Suprapubic skin (tissue), 4 donors: ENCODE measurements at regions not wholly inside any gene's neighbourhood (a gene's known extent, or its start where the extent isn't known, plus 50 kb on each side); places are given as distances from the start of the nearest gene placed in this dataset.

Source experiments
- DNase-seq, 2 donors: peaks; one replicate each; pipeline ENCODE4 v3.0.0-alpha.2; 2019; ENCODE audit warnings: low spot score in 2 of 2
- H3K27ac ChIP-seq: fragments of 200-600 bp; sonication (generic); one replicate; pipeline ENCODE4 v1.5.1; 2019
- H3K27me3 ChIP-seq: fragments of 200-600 bp; sonication (generic); one replicate; pipeline ENCODE4 v1.5.1; 2019
- H3K36me3 ChIP-seq: fragments of 200-600 bp; sonication (generic); one replicate; pipeline ENCODE4 v1.5.1; 2019
- H3K4me1 ChIP-seq: fragments of 200-600 bp; sonication (generic); one replicate; pipeline ENCODE4 v1.5.1; 2019
- H3K4me3 ChIP-seq: fragments of 200-600 bp; sonication (generic); one replicate; pipeline ENCODE4 v1.5.1; 2019; ENCODE audit warnings: mild to moderate bottlenecking
- H3K9me3 ChIP-seq: fragments of 200-600 bp; sonication (generic); one replicate; pipeline ENCODE4 v1.5.1; 2019
- CTCF ChIP-seq, 2 donors: fragments of 200-600 bp in 1 of 2; fragments of 450-650 bp in 1 of 2; sonication (generic) in 1 of 2; IDR thresholded peaks; one replicate each; pipeline ENCODE4 v1.5.1; 2016 to 2019; ENCODE audit warnings: antibody characterized with exemption in 2 of 2, mild to moderate bottlenecking in 1 of 2, moderate library complexity in 1 of 2
- EP300 ChIP-seq: sonication (generic); formaldehyde crosslinking; IDR thresholded peaks from one replicate; pipeline ENCODE4 v1.6.1; 2017; ENCODE audit warnings: antibody characterized with exemption
- POLR2A ChIP-seq, 2 donors: fragments of 450-650 bp; IDR thresholded peaks; one replicate each; pipeline ENCODE4 v1.6.1; 2017; ENCODE audit warnings: antibody characterized with exemption in 2 of 2, mild to moderate bottlenecking in 2 of 2, moderate library complexity in 2 of 2
- POLR2AphosphoS5 ChIP-seq, 3 donors: sonication (generic); formaldehyde crosslinking; IDR thresholded peaks; one replicate each; pipeline ENCODE4 v1.6.1; 2017; ENCODE audit warnings: antibody characterized with exemption in 3 of 3
- WGBS: methylation state at CpG from one replicate; pipeline ENCODE4 v1.1.5; 2018; 5-methylcytosine and 5-hydroxymethylcytosine counted together

- H3K4me3 ChIP-seq = no peak overlapping the region
- H3K36me3 ChIP-seq = no peaks in the 10 kb centered on the region
- DNase-seq = no peak
- 76% methylated on average over 3 of the region's 3 CpGs for WGBS
- TF ChIP-seq POLR2A (IDR thresholded peaks at IDR 0.05) (no peak), POLR2AphosphoS5 (IDR thresholded peaks at IDR 0.05) (no peak), EP300 (no peak), CTCF (IDR thresholded peaks at IDR 0.05) (no peak)
- peaks cover 9% of the 10 kb centered on the region for H3K9me3 ChIP-seq
- no peak overlapping the region for H3K27ac ChIP-seq
- no peaks in the 10 kb centered on the region for H3K4me1 ChIP-seq
- no peaks in the 10 kb centered on the region for H3K27me3 ChIP-seq
Observed at GRCh38 chr3:152768478-152768877, 66.5 kb upstream of the P2RY1 start.

- Histone ChIP-seq H3K4me3 (no peak overlapping the region), H3K36me3 (no peaks in the 10 kb centered on the region), H3K27me3 (no peaks in the 10 kb centered on the region), H3K27ac (no peak overlapping the region), H3K9me3 (peaks cover 6% of the 10 kb centered on the region), H3K4me1 (no peaks in the 10 kb centered on the region)
- DNase-seq = no peak
- TF ChIP-seq EP300 (no peak), POLR2AphosphoS5 (IDR thresholded peaks at IDR 0.05) (no peak), POLR2A (IDR thresholded peaks at IDR 0.05) (no peak), CTCF (IDR thresholded peaks at IDR 0.05) (no peak)
Observed at GRCh38 chr3:152769523-152769922, 65.4 kb upstream of the P2RY1 start.

- no peaks in the 10 kb centered on the region for H3K27me3 ChIP-seq
- 71% methylated on average over 2 of the region's 2 CpGs for WGBS
Observed at GRCh38 chr3:152770296-152770695, 64.6 kb upstream of the P2RY1 start.

GRCh38 chr3:152771120-152771519 lies 63.8 kb upstream of the P2RY1 start:
- H3K9me3 ChIP-seq = no peaks in the 10 kb centered on the region
- no peaks in the 10 kb centered on the region for H3K36me3 ChIP-seq
- H3K4me3 ChIP-seq = no peak overlapping the region
- no peaks in the 10 kb centered on the region for H3K27me3 ChIP-seq
- no peak for DNase-seq
- H3K4me1 ChIP-seq = no peaks in the 10 kb centered on the region
- no peak overlapping the region for H3K27ac ChIP-seq
- 91% methylated on average over 1 of the region's 1 CpG for WGBS
- TF ChIP-seq CTCF (IDR thresholded peaks at IDR 0.05) = no peak

More at GRCh38 chr3:152770296-152770695, 64.6 kb upstream of the P2RY1 start:
- H3K36me3 ChIP-seq = no peaks in the 10 kb centered on the region
- H3K9me3 ChIP-seq = no peaks in the 10 kb centered on the region
- no peak overlapping the region for H3K4me3 ChIP-seq
- TF ChIP-seq CTCF (IDR thresholded peaks at IDR 0.05) (no peak), POLR2A (IDR thresholded peaks at IDR 0.05) (no peak)
- no peak for DNase-seq
- no peak overlapping the region for H3K27ac ChIP-seq
- no peaks in the 10 kb centered on the region for H3K4me1 ChIP-seq

- no peaks in the 10 kb centered on the region for H3K9me3 ChIP-seq
- WGBS = 77% methylated on average over 2 of the region's 2 CpGs
- no peak overlapping the region for H3K4me3 ChIP-seq
- H3K27me3 ChIP-seq = no peaks in the 10 kb centered on the region
- no peaks in the 10 kb centered on the region for H3K4me1 ChIP-seq
- no peak overlapping the region for H3K27ac ChIP-seq
- no peak for TF ChIP-seq CTCF (IDR thresholded peaks at IDR 0.05)
- TF ChIP-seq POLR2A (IDR thresholded peaks at IDR 0.05) = no peak
- TF ChIP-seq POLR2AphosphoS5 (IDR thresholded peaks at IDR 0.05) = no peak
- no peak for TF ChIP-seq EP300
- no peaks in the 10 kb centered on the region for H3K36me3 ChIP-seq
- DNase-seq = no peak
Observed at GRCh38 chr3:152772674-152773225, 62.2 kb upstream of the P2RY1 start.
